NCI-H146 (cell line): ENCODE measurements at regions not wholly inside any gene's neighbourhood (a gene's known extent, or its start where the extent isn't known, plus 50 kb on each side); places are given as distances from the start of the nearest gene placed in this dataset.

Experiments used
- DNase-seq: peaks from one replicate; lab custom pipeline; 2025; lab: John Stamatoyannopoulos, UW

GRCh38 chr10:84784749-84785148, 456.4 kb downstream of the CCSER2 start:
- DNase-seq = no peak

- DNase-seq = no peak
Observed at GRCh38 chr10:84789026-84789425, 460.6 kb downstream of the CCSER2 start.

- peak; percentile 38 for DNase-seq
Observed at GRCh38 chr10:84798312-84798711, 469.9 kb downstream of the CCSER2 start.

- no peak for DNase-seq
Observed at GRCh38 chr10:84801156-84801555, 472.8 kb downstream of the CCSER2 start.

- peak; percentile 8 for DNase-seq
Observed at GRCh38 chr10:84801916-84802315, 473.5 kb downstream of the CCSER2 start.

GRCh38 chr10:84805149-84805548, 476.8 kb downstream of the CCSER2 start:
- DNase-seq = no peak

- no peak for DNase-seq
Observed at GRCh38 chr10:84811113-84811512, 482.7 kb downstream of the CCSER2 start.

- DNase-seq = peak; percentile 7
Observed at GRCh38 chr10:84818961-84819360, 490.6 kb downstream of the CCSER2 start.

GRCh38 chr10:84820120-84820519, 491.7 kb downstream of the CCSER2 start:
- DNase-seq = peak; percentile 46

- DNase-seq = no peak
Observed at GRCh38 chr10:84820596-84820995, 492.2 kb downstream of the CCSER2 start.

- peak; percentile 38 for DNase-seq
Observed at GRCh38 chr10:84822931-84823630, 494.7 kb downstream of the CCSER2 start.

- DNase-seq = no peak
Observed at GRCh38 chr10:84824525-84824924, 496.1 kb downstream of the CCSER2 start.

- DNase-seq = no peak
Observed at GRCh38 chr10:84825330-84825729, 496.9 kb downstream of the CCSER2 start.

- DNase-seq = no peak
Observed at GRCh38 chr10:84826704-84827103, 498.3 kb downstream of the CCSER2 start.

GRCh38 chr10:84829131-84829530, 500.7 kb downstream of the CCSER2 start:
- DNase-seq = peak; percentile 56

- peak; percentile 91 for DNase-seq
Observed at GRCh38 chr10:84837041-84837812, 508.8 kb downstream of the CCSER2 start.

- DNase-seq = no peak
Observed at GRCh38 chr10:84837877-84838276, 509.5 kb downstream of the CCSER2 start.

GRCh38 chr10:84838851-84839250, 510.5 kb downstream of the CCSER2 start:
- DNase-seq = no peak

GRCh38 chr10:84842593-84842992, 514.2 kb downstream of the CCSER2 start:
- DNase-seq = no peak

- DNase-seq = no peak
Observed at GRCh38 chr10:84844461-84844860, 516.1 kb downstream of the CCSER2 start.

- DNase-seq = peak; percentile 75
Observed at GRCh38 chr10:84845628-84846261, 517.4 kb downstream of the CCSER2 start.

- peak; percentile 6 for DNase-seq
Observed at GRCh38 chr10:84846658-84847316, 518.4 kb downstream of the CCSER2 start.
